ENCODE measurements at regions not wholly inside any gene's neighbourhood (a gene's known extent, or its start where the extent isn't known, plus 50 kb on each side); places are given as distances from the start of the nearest gene placed in this dataset.

- H3K9me3 Mint-ChIP-seq: peaks cover 7% of the 10 kb centered on the region
- H3K27me3 Mint-ChIP-seq: no peaks in the 10 kb centered on the region
- no peak overlapping the region for H3K4me3 Mint-ChIP-seq
- H3K27ac Mint-ChIP-seq: no peak overlapping the region
- H3K4me1 Mint-ChIP-seq: no peaks in the 10 kb centered on the region
- H3K36me3 Mint-ChIP-seq: no peaks in the 10 kb centered on the region
Measured at GRCh38 chr2:145066856-145067548, 547.1 kb upstream of the ZEB2 start.

- Mint-ChIP-seq H3K4me1 (no peaks in the 10 kb centered on the region), H3K27ac (no peak overlapping the region), H3K4me3 (no peak overlapping the region), H3K27me3 (no peaks in the 10 kb centered on the region), H3K9me3 (peaks cover 7% of the 10 kb centered on the region), H3K36me3 (no peaks in the 10 kb centered on the region)
Measured at GRCh38 chr2:145066151-145066661, 546.3 kb upstream of the ZEB2 start.

- H3K4me1 Mint-ChIP-seq: no peaks in the 10 kb centered on the region
- no peak overlapping the region for H3K27ac Mint-ChIP-seq
- no peaks in the 10 kb centered on the region for H3K36me3 Mint-ChIP-seq
- H3K4me3 Mint-ChIP-seq: no peak overlapping the region
- peaks cover 7% of the 10 kb centered on the region for H3K9me3 Mint-ChIP-seq
- H3K27me3 Mint-ChIP-seq: no peaks in the 10 kb centered on the region
Measured at GRCh38 chr2:145065342-145065741, 545.4 kb upstream of the ZEB2 start.

- Mint-ChIP-seq H3K27ac (no peak overlapping the region), H3K4me3 (no peak overlapping the region), H3K4me1 (no peaks in the 10 kb centered on the region), H3K9me3 (peaks cover 7% of the 10 kb centered on the region), H3K36me3 (no peaks in the 10 kb centered on the region), H3K27me3 (no peaks in the 10 kb centered on the region)
Measured at GRCh38 chr2:145064511-145064910, 544.6 kb upstream of the ZEB2 start.

GRCh38 chr2:145060876-145061275, 541.0 kb upstream of the ZEB2 start:
- Mint-ChIP-seq H3K4me1 (no peaks in the 10 kb centered on the region), H3K27me3 (no peaks in the 10 kb centered on the region), H3K36me3 (no peaks in the 10 kb centered on the region), H3K4me3 (no peak overlapping the region), H3K9me3 (peaks cover 7% of the 10 kb centered on the region), H3K27ac (no peak overlapping the region)

GRCh38 chr2:145059914-145060313, 540.0 kb upstream of the ZEB2 start:
- Mint-ChIP-seq H3K4me1 (no peaks in the 10 kb centered on the region), H3K9me3 (peaks cover 7% of the 10 kb centered on the region), H3K27me3 (no peaks in the 10 kb centered on the region), H3K4me3 (no peak overlapping the region), H3K27ac (no peak overlapping the region), H3K36me3 (no peaks in the 10 kb centered on the region)

GRCh38 chr2:145059343-145059742, 539.4 kb upstream of the ZEB2 start:
- Mint-ChIP-seq H3K27me3 (no peaks in the 10 kb centered on the region), H3K9me3 (peaks cover 7% of the 10 kb centered on the region), H3K36me3 (no peaks in the 10 kb centered on the region), H3K4me1 (no peaks in the 10 kb centered on the region), H3K27ac (no peak overlapping the region), H3K4me3 (no peak overlapping the region)

- H3K27me3 Mint-ChIP-seq: no peaks in the 10 kb centered on the region
- H3K36me3 Mint-ChIP-seq: no peaks in the 10 kb centered on the region
- H3K27ac Mint-ChIP-seq: no peak overlapping the region
- H3K4me1 Mint-ChIP-seq: no peaks in the 10 kb centered on the region
- H3K4me3 Mint-ChIP-seq: no peak overlapping the region
- peaks cover 10% of the 10 kb centered on the region for H3K9me3 Mint-ChIP-seq
Measured at GRCh38 chr2:145058457-145058856, 538.5 kb upstream of the ZEB2 start.

- H3K27me3 Mint-ChIP-seq: no peaks in the 10 kb centered on the region
- H3K4me1 Mint-ChIP-seq: no peaks in the 10 kb centered on the region
- peaks cover 8% of the 10 kb centered on the region for H3K9me3 Mint-ChIP-seq
- no peaks in the 10 kb centered on the region for H3K36me3 Mint-ChIP-seq
- no peak overlapping the region for H3K27ac Mint-ChIP-seq
- H3K4me3 Mint-ChIP-seq: no peak overlapping the region
Measured at GRCh38 chr2:145055651-145056050, 535.7 kb upstream of the ZEB2 start.

GRCh38 chr2:145050134-145050533, 530.2 kb upstream of the ZEB2 start:
- Mint-ChIP-seq H3K27ac (no peak overlapping the region), H3K36me3 (no peaks in the 10 kb centered on the region), H3K4me1 (no peaks in the 10 kb centered on the region), H3K4me3 (no peak overlapping the region), H3K27me3 (no peaks in the 10 kb centered on the region), H3K9me3 (peaks cover 18% of the 10 kb centered on the region)

- no peaks in the 10 kb centered on the region for H3K27me3 Mint-ChIP-seq
Measured at GRCh38 chr2:145049475-145049874, 529.6 kb upstream of the ZEB2 start.

GRCh38 chr2:145047554-145047953, 527.6 kb upstream of the ZEB2 start:
- H3K27ac Mint-ChIP-seq: no peak overlapping the region
- no peaks in the 10 kb centered on the region for H3K27me3 Mint-ChIP-seq
- H3K4me3 Mint-ChIP-seq: no peak overlapping the region
- no peaks in the 10 kb centered on the region for H3K36me3 Mint-ChIP-seq
- peaks cover 13% of the 10 kb centered on the region for H3K9me3 Mint-ChIP-seq
- H3K4me1 Mint-ChIP-seq: no peaks in the 10 kb centered on the region

More at GRCh38 chr2:145049475-145049874, 529.6 kb upstream of the ZEB2 start:
- H3K4me1 Mint-ChIP-seq: no peaks in the 10 kb centered on the region
- H3K27ac Mint-ChIP-seq: no peak overlapping the region
- no peaks in the 10 kb centered on the region for H3K36me3 Mint-ChIP-seq
- no peak overlapping the region for H3K4me3 Mint-ChIP-seq
- H3K9me3 Mint-ChIP-seq: peaks cover 18% of the 10 kb centered on the region

GRCh38 chr2:145044491-145044890, 524.6 kb upstream of the ZEB2 start:
- no peaks in the 10 kb centered on the region for H3K4me1 Mint-ChIP-seq
- H3K36me3 Mint-ChIP-seq: no peaks in the 10 kb centered on the region
- H3K27ac Mint-ChIP-seq: no peak overlapping the region
- H3K9me3 Mint-ChIP-seq: peaks cover 3% of the 10 kb centered on the region
- H3K4me3 Mint-ChIP-seq: no peak overlapping the region
- no peaks in the 10 kb centered on the region for H3K27me3 Mint-ChIP-seq

- no peaks in the 10 kb centered on the region for H3K36me3 Mint-ChIP-seq
- H3K4me1 Mint-ChIP-seq: no peaks in the 10 kb centered on the region
- H3K27ac Mint-ChIP-seq: no peak overlapping the region
- H3K27me3 Mint-ChIP-seq: no peaks in the 10 kb centered on the region
- H3K4me3 Mint-ChIP-seq: no peak overlapping the region
- no peaks in the 10 kb centered on the region for H3K9me3 Mint-ChIP-seq
Measured at GRCh38 chr2:145043399-145043834, 523.5 kb upstream of the ZEB2 start.

- Mint-ChIP-seq H3K36me3 (no peaks in the 10 kb centered on the region), H3K4me3 (no peak overlapping the region), H3K27ac (no peak overlapping the region), H3K27me3 (no peaks in the 10 kb centered on the region), H3K9me3 (no peaks in the 10 kb centered on the region), H3K4me1 (no peaks in the 10 kb centered on the region)
Measured at GRCh38 chr2:145041706-145042105, 521.8 kb upstream of the ZEB2 start.

GRCh38 chr2:145040433-145040832, 520.5 kb upstream of the ZEB2 start:
- H3K27me3 Mint-ChIP-seq: no peaks in the 10 kb centered on the region
- H3K4me1 Mint-ChIP-seq: no peaks in the 10 kb centered on the region
- H3K9me3 Mint-ChIP-seq: no peaks in the 10 kb centered on the region
- no peak overlapping the region for H3K4me3 Mint-ChIP-seq
- H3K36me3 Mint-ChIP-seq: no peaks in the 10 kb centered on the region
- H3K27ac Mint-ChIP-seq: no peak overlapping the region

GRCh38 chr2:145038041-145038525, 518.2 kb upstream of the ZEB2 start:
- no peaks in the 10 kb centered on the region for H3K36me3 Mint-ChIP-seq
- no peaks in the 10 kb centered on the region for H3K4me1 Mint-ChIP-seq
- H3K27ac Mint-ChIP-seq: no peak overlapping the region

More at GRCh38 chr2:145038041-145038525, 518.2 kb upstream of the ZEB2 start:
- no peaks in the 10 kb centered on the region for H3K9me3 Mint-ChIP-seq
- H3K4me3 Mint-ChIP-seq: no peak overlapping the region
- H3K27me3 Mint-ChIP-seq: no peaks in the 10 kb centered on the region

Measured in activated naive CD4-positive, alpha-beta T cell treated with anti-CD3 and anti-CD28 coated beads, Interleukin-2, amount 50 U/mL, for 24 hours (primary cell).